OCI-LY1 (cell line): ENCODE measurements at regions not wholly inside any gene's neighbourhood (a gene's known extent, or its start where the extent isn't known, plus 50 kb on each side); places are given as distances from the start of the nearest gene placed in this dataset.

Experiments used
- EZH2 ChIP-seq: fragments of 200-600 bp; sonication (generic), shearing (Covaris generic); IDR thresholded peaks from 2 replicates; pipeline ENCODE4 v1.8.0; 2017; ENCODE audit warnings: borderline replicate concordance, mixed run types, mild to moderate bottlenecking, antibody characterized with exemption, low read length, moderate library complexity, mixed read lengths
- TF ChIP-seq, protein P1 (sequence below): fragments of 200-600 bp; sonication (generic), shearing (Covaris generic); IDR thresholded peaks from 2 replicates; pipeline ENCODE4 v1.5.1; 2017; ENCODE audit warnings: mild to moderate bottlenecking, antibody characterized with exemption, low read length, moderate library complexity, mixed read lengths

DNA sequence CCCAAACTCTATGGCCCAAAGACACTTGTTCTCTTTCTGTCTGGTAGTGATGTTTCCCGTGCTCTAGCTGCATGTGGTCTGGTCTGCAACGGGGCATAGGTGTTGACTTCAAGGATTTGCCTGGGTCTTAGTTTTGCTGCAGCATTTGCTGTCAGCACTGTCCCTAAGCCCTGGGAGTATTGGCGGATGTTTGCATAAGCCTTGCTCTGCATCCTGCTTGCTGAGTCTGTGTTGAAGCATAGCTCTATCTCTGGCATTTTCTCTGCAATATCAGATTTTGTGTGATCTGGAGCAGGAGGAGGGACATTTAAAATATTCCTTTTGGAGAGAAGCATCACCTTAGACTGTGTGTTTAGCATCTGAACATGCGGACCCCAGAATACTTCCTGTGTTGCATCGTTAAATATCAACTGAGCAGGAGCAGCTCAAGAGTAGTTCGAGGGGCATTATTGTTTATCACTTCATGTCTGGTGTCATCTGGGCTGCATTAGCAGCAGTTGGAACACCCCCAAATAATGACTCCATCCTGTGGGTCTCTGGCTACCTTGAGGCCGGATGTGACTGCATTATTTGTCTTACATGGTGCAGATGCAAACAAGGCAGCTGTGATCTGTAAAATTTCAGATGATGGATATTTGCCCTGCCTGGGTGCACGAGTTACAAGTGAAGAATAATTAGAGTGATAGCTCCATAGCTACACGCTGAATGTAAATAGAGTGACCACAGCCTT lies 231.7 kb downstream of the TRIB2 start:
- TF ChIP-seq, protein P1, sequence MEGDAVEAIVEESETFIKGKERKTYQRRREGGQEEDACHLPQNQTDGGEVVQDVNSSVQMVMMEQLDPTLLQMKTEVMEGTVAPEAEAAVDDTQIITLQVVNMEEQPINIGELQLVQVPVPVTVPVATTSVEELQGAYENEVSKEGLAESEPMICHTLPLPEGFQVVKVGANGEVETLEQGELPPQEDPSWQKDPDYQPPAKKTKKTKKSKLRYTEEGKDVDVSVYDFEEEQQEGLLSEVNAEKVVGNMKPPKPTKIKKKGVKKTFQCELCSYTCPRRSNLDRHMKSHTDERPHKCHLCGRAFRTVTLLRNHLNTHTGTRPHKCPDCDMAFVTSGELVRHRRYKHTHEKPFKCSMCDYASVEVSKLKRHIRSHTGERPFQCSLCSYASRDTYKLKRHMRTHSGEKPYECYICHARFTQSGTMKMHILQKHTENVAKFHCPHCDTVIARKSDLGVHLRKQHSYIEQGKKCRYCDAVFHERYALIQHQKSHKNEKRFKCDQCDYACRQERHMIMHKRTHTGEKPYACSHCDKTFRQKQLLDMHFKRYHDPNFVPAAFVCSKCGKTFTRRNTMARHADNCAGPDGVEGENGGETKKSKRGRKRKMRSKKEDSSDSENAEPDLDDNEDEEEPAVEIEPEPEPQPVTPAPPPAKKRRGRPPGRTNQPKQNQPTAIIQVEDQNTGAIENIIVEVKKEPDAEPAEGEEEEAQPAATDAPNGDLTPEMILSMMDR, result no peak
- no peak for TF ChIP-seq EZH2
